Activated naive CD8-positive, alpha-beta T cell treated with anti-CD3 and anti-CD28 coated beads for 36 hours (primary cell): ENCODE measurements at regions not wholly inside any gene's neighbourhood (a gene's known extent, or its start where the extent isn't known, plus 50 kb on each side); places are given as distances from the start of the nearest gene placed in this dataset.
"Not testable (repeated sequence)": the region's sequence is repeated elsewhere in the genome, so short reads cannot be mapped to it uniquely, and the experiment has no call there.

Source experiments
- DNase-seq: peaks from one replicate; pipeline ENCODE4 v3.0.0; 2021
- H3K27ac Mint-ChIP-seq: one replicate; pipeline ENCODE4 v1.8.0; 2022; ENCODE audit warnings: mild to moderate bottlenecking, moderate library complexity, mixed read lengths
- H3K27me3 Mint-ChIP-seq: one replicate; pipeline ENCODE4 v1.8.0; 2022; ENCODE audit warnings: mild to moderate bottlenecking, mixed read lengths
- H3K36me3 Mint-ChIP-seq: one replicate; pipeline ENCODE4 v1.8.0; 2021; ENCODE audit warnings: mild to moderate bottlenecking, mixed read lengths
- H3K4me1 Mint-ChIP-seq: one replicate; pipeline ENCODE4 v1.8.0; 2021; ENCODE audit warnings: mixed read lengths
- H3K4me3 Mint-ChIP-seq: one replicate; pipeline ENCODE4 v1.8.0; 2022; ENCODE audit warnings: mild to moderate bottlenecking, moderate library complexity, mixed read lengths
- H3K9me3 Mint-ChIP-seq: one replicate; pipeline ENCODE4 v1.8.0; 2022; ENCODE audit warnings: mixed read lengths

GRCh38 chr4:141332359-141333181 is 111.9 kb downstream of the ZNF330 start:
- not testable (repeated sequence) for H3K4me1 Mint-ChIP-seq, H3K9me3 Mint-ChIP-seq, H3K27ac Mint-ChIP-seq, H3K36me3 Mint-ChIP-seq, H3K4me3 Mint-ChIP-seq
- peak; percentile 1 for DNase-seq
- peaks cover 53% of the 10 kb centered on the region for H3K27me3 Mint-ChIP-seq

GRCh38 chr4:141333456-141334230 is 112.9 kb downstream of the ZNF330 start:
- H3K27ac Mint-ChIP-seq, H3K9me3 Mint-ChIP-seq, DNase-seq, H3K36me3 Mint-ChIP-seq, H3K4me1 Mint-ChIP-seq, H3K4me3 Mint-ChIP-seq: not testable (repeated sequence)
- peaks cover 56% of the 10 kb centered on the region for H3K27me3 Mint-ChIP-seq

GRCh38 chr4:141335166-141335565 is 114.5 kb downstream of the ZNF330 start:
- no peaks in the 10 kb centered on the region for H3K9me3 Mint-ChIP-seq
- no peak overlapping the region for H3K4me3 Mint-ChIP-seq
- H3K27ac Mint-ChIP-seq = no peak overlapping the region
- no peaks in the 10 kb centered on the region for H3K36me3 Mint-ChIP-seq
- DNase-seq = no peak
- H3K27me3 Mint-ChIP-seq = peaks cover 51% of the 10 kb centered on the region
- H3K4me1 Mint-ChIP-seq = no peaks in the 10 kb centered on the region

- Mint-ChIP-seq H3K27ac (no peak overlapping the region), H3K36me3 (no peaks in the 10 kb centered on the region), H3K27me3 (peaks cover 28% of the 10 kb centered on the region), H3K9me3 (no peaks in the 10 kb centered on the region), H3K4me1 (no peaks in the 10 kb centered on the region), H3K4me3 (no peak overlapping the region)
- DNase-seq = no peak
Observed at GRCh38 chr4:141338238-141338637, 117.5 kb downstream of the ZNF330 start.

- H3K27me3 Mint-ChIP-seq = peaks cover 18% of the 10 kb centered on the region
- no peak for DNase-seq
- H3K4me1 Mint-ChIP-seq = no peaks in the 10 kb centered on the region
- no peaks in the 10 kb centered on the region for H3K9me3 Mint-ChIP-seq
- H3K27ac Mint-ChIP-seq = no peak overlapping the region
- H3K36me3 Mint-ChIP-seq = no peaks in the 10 kb centered on the region
- no peak overlapping the region for H3K4me3 Mint-ChIP-seq
Observed at GRCh38 chr4:141339391-141339790, 118.7 kb downstream of the ZNF330 start.

- Mint-ChIP-seq H3K9me3 (no peaks in the 10 kb centered on the region), H3K27me3 (peaks cover 15% of the 10 kb centered on the region), H3K27ac (no peak overlapping the region), H3K4me1 (no peaks in the 10 kb centered on the region), H3K36me3 (no peaks in the 10 kb centered on the region), H3K4me3 (no peak overlapping the region)
- no peak for DNase-seq
Observed at GRCh38 chr4:141339966-141340365, 119.3 kb downstream of the ZNF330 start.

GRCh38 chr4:141340458-141340857 is 119.8 kb downstream of the ZNF330 start:
- no peaks in the 10 kb centered on the region for H3K4me1 Mint-ChIP-seq
- no peaks in the 10 kb centered on the region for H3K36me3 Mint-ChIP-seq
- no peak for DNase-seq
- H3K27me3 Mint-ChIP-seq = peaks cover 15% of the 10 kb centered on the region
- no peak overlapping the region for H3K27ac Mint-ChIP-seq
- no peak overlapping the region for H3K4me3 Mint-ChIP-seq
- H3K9me3 Mint-ChIP-seq = no peaks in the 10 kb centered on the region

- Mint-ChIP-seq H3K4me3 (no peak overlapping the region), H3K4me1 (no peaks in the 10 kb centered on the region), H3K27ac (no peak overlapping the region), H3K27me3 (no peaks in the 10 kb centered on the region), H3K9me3 (no peaks in the 10 kb centered on the region), H3K36me3 (no peaks in the 10 kb centered on the region)
- no peak for DNase-seq
Observed at GRCh38 chr4:141346144-141346543, 125.4 kb downstream of the ZNF330 start.

- Mint-ChIP-seq H3K27me3 (peaks cover 3% of the 10 kb centered on the region), H3K4me3 (no peak overlapping the region), H3K4me1 (no peaks in the 10 kb centered on the region), H3K27ac (no peak overlapping the region), H3K9me3 (no peaks in the 10 kb centered on the region), H3K36me3 (no peaks in the 10 kb centered on the region)
- no peak for DNase-seq
Observed at GRCh38 chr4:141347684-141348083, 127.0 kb downstream of the ZNF330 start.

GRCh38 chr4:141348125-141348524 is 127.4 kb downstream of the ZNF330 start:
- H3K4me1 Mint-ChIP-seq = no peaks in the 10 kb centered on the region
- H3K27me3 Mint-ChIP-seq = peaks cover 4% of the 10 kb centered on the region
- no peak overlapping the region for H3K27ac Mint-ChIP-seq
- no peaks in the 10 kb centered on the region for H3K9me3 Mint-ChIP-seq
- H3K4me3 Mint-ChIP-seq = no peak overlapping the region
- H3K36me3 Mint-ChIP-seq = no peaks in the 10 kb centered on the region
- DNase-seq = no peak

- Mint-ChIP-seq H3K27me3 (peaks cover 4% of the 10 kb centered on the region), H3K36me3 (no peaks in the 10 kb centered on the region), H3K4me1 (no peaks in the 10 kb centered on the region), H3K9me3 (no peaks in the 10 kb centered on the region), H3K27ac (no peak overlapping the region), H3K4me3 (no peak overlapping the region)
- no peak for DNase-seq
Observed at GRCh38 chr4:141348573-141348972, 127.9 kb downstream of the ZNF330 start.

GRCh38 chr4:141349236-141349635 is 128.5 kb downstream of the ZNF330 start:
- H3K9me3 Mint-ChIP-seq = no peaks in the 10 kb centered on the region
- H3K4me3 Mint-ChIP-seq = no peak overlapping the region
- no peaks in the 10 kb centered on the region for H3K36me3 Mint-ChIP-seq
- H3K27me3 Mint-ChIP-seq = peaks cover 4% of the 10 kb centered on the region
- no peak for DNase-seq
- H3K27ac Mint-ChIP-seq = no peak overlapping the region
- no peaks in the 10 kb centered on the region for H3K4me1 Mint-ChIP-seq

- no peaks in the 10 kb centered on the region for H3K9me3 Mint-ChIP-seq
- H3K4me1 Mint-ChIP-seq = no peaks in the 10 kb centered on the region
- no peaks in the 10 kb centered on the region for H3K36me3 Mint-ChIP-seq
- H3K27me3 Mint-ChIP-seq = peaks cover 4% of the 10 kb centered on the region
- H3K27ac Mint-ChIP-seq = no peak overlapping the region
- H3K4me3 Mint-ChIP-seq = no peak overlapping the region
- no peak for DNase-seq
Observed at GRCh38 chr4:141350122-141350905, 129.6 kb downstream of the ZNF330 start.

- H3K27me3 Mint-ChIP-seq = peaks cover 4% of the 10 kb centered on the region
- no peak overlapping the region for H3K4me3 Mint-ChIP-seq
- no peaks in the 10 kb centered on the region for H3K9me3 Mint-ChIP-seq
- H3K36me3 Mint-ChIP-seq = no peaks in the 10 kb centered on the region
- H3K27ac Mint-ChIP-seq = no peak overlapping the region
- DNase-seq = no peak
- no peaks in the 10 kb centered on the region for H3K4me1 Mint-ChIP-seq
Observed at GRCh38 chr4:141352331-141352730, 131.6 kb downstream of the ZNF330 start.

GRCh38 chr4:141352909-141353525 is 132.3 kb downstream of the ZNF330 start:
- H3K4me3 Mint-ChIP-seq = no peak overlapping the region
- H3K9me3 Mint-ChIP-seq = no peaks in the 10 kb centered on the region
- no peak for DNase-seq
- no peaks in the 10 kb centered on the region for H3K36me3 Mint-ChIP-seq
- no peak overlapping the region for H3K27ac Mint-ChIP-seq
- H3K4me1 Mint-ChIP-seq = no peaks in the 10 kb centered on the region
- H3K27me3 Mint-ChIP-seq = peaks cover 4% of the 10 kb centered on the region
